DND-41 (cell line): ENCODE measurements at regions not wholly inside any gene's neighbourhood (a gene's known extent, or its start where the extent isn't known, plus 50 kb on each side); places are given as distances from the start of the nearest gene placed in this dataset.
"Not testable (repeated sequence)": the region's sequence is repeated elsewhere in the genome, so short reads cannot be mapped to it uniquely, and the experiment has no call there.

ENCODE experiments used
- CTCF ChIP-seq: IDR thresholded peaks from 2 replicates; pipeline ENCODE4 v1.5.1; 2012; ENCODE audit warnings: borderline replicate concordance, low read length, moderate library complexity, mild to moderate bottlenecking; ENCODE audit not compliant: poor library complexity, severe bottlenecking; ENCODE audit errors: extremely low read depth
- EZH2 ChIP-seq: IDR thresholded peaks from 3 replicates; pipeline ENCODE4 v1.6.1; 2012; ENCODE audit warnings: borderline replicate concordance, low read depth, mild to moderate bottlenecking, moderate library complexity, low read length, inconsistent platforms; ENCODE audit not compliant: severe bottlenecking

- not testable (repeated sequence) for TF ChIP-seq CTCF, EZH2
Observed at GRCh38 chr16:59944041-59944440, 1209.9 kb upstream of the GOT2 start.
